ENCODE measurements at regions not wholly inside any gene's neighbourhood (a gene's known extent, or its start where the extent isn't known, plus 50 kb on each side); places are given as distances from the start of the nearest gene placed in this dataset.

GRCh38 chr11:19315511-19315910 is 74.8 kb upstream of the E2F8 start:
- Histone ChIP-seq H3K4me3 (ENCODE audit: low read depth in 1 of 2, low read length in 2 of 2) (no peak overlapping the region), H3K9ac (ENCODE audit: low read depth in 1 of 2, low read length in 2 of 2) (no peak overlapping the region), H3K27me3 (ENCODE audit: control insufficient read depth in 1 of 2, insufficient read depth in 2 of 2, low read length in 2 of 2) (peaks cover 0 to 4% of the 10 kb centered on the region in 2 donors), H3K4me1 (ENCODE audit: control insufficient read depth in 1 of 2, insufficient read depth in 2 of 2, low read length in 2 of 2) (no peaks in the 10 kb centered on the region), H3K9me3 (ENCODE audit: control insufficient read depth in 1 of 2, low read length in 2 of 2) (no peaks in the 10 kb centered on the region), H3K36me3 (ENCODE audit: control insufficient read depth in 1 of 2, insufficient read depth in 2 of 2, low read length in 2 of 2) (no peaks in the 10 kb centered on the region), H3K27ac (ENCODE audit: low read depth, low read length) (no peak overlapping the region)

GRCh38 chr11:19313140-19313539 is 72.4 kb upstream of the E2F8 start:
- H3K27me3 ChIP-seq (ENCODE audit: control insufficient read depth in 1 of 2, insufficient read depth in 2 of 2, low read length in 2 of 2), result no peaks in the 10 kb centered on the region
- H3K9me3 ChIP-seq (ENCODE audit: control insufficient read depth in 1 of 2, low read length in 2 of 2), result no peaks in the 10 kb centered on the region
- no peak overlapping the region for H3K27ac ChIP-seq (ENCODE audit: low read depth, low read length)
- no peak overlapping the region for H3K4me3 ChIP-seq (ENCODE audit: low read depth in 1 of 2, low read length in 2 of 2)
- H3K9ac ChIP-seq (ENCODE audit: low read depth in 1 of 2, low read length in 2 of 2), result no peak overlapping the region
- no peaks in the 10 kb centered on the region for H3K4me1 ChIP-seq (ENCODE audit: control insufficient read depth in 1 of 2, insufficient read depth in 2 of 2, low read length in 2 of 2)
- no peaks in the 10 kb centered on the region for H3K36me3 ChIP-seq (ENCODE audit: control insufficient read depth in 1 of 2, insufficient read depth in 2 of 2, low read length in 2 of 2)

DNA sequence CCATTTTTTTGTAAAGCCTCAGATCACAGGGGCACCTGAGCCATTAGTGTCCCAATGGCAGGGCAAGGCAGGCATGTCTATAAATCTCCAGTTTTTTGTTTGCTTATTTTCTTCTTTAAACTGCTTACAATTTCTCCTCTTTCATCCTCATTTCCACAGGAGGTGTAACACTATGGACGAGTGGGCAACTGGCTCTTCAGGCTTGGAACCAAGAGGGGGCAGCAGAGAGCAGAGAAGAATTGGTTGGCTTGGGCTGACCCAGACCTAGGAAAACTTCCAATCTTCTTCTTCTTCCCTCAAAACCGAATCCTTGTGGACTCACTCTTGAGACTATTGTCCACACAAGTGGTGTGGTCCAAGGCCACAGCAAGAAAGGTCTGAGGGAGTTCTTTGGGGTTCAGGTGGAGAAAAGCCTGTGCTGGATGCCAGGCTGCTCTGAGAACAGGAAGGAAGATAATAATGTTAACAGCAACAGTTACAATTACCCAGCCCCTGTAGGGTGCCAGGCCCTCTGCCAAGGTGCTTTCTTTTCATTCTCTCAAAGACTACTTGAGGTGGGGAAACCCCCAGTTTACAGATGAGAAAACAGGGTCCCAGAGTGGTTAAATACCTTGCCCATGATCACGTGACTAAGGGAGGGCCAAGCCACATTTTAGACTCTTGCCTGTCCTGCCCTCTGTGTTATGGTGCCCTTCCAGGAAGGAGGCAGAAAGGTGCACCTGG is 70.7 kb upstream of the E2F8 start:
- H3K27me3 ChIP-seq (ENCODE audit: control insufficient read depth in 1 of 2, insufficient read depth in 2 of 2, low read length in 2 of 2), result peaks cover 0 to 2% of the 10 kb centered on the region in 2 donors
- H3K4me1 ChIP-seq (ENCODE audit: control insufficient read depth in 1 of 2, insufficient read depth in 2 of 2, low read length in 2 of 2), result no peaks in the 10 kb centered on the region
- H3K9me3 ChIP-seq (ENCODE audit: control insufficient read depth in 1 of 2, low read length in 2 of 2), result no peaks in the 10 kb centered on the region
- no peak overlapping the region for H3K9ac ChIP-seq (ENCODE audit: low read depth in 1 of 2, low read length in 2 of 2)
- H3K4me3 ChIP-seq (ENCODE audit: low read depth in 1 of 2, low read length in 2 of 2), result no peak overlapping the region
- H3K27ac ChIP-seq (ENCODE audit: low read depth, low read length), result no peak overlapping the region
- H3K36me3 ChIP-seq (ENCODE audit: control insufficient read depth in 1 of 2, insufficient read depth in 2 of 2, low read length in 2 of 2), result no peaks in the 10 kb centered on the region

- Histone ChIP-seq H3K9ac (ENCODE audit: low read depth in 1 of 2, low read length in 2 of 2) (no peak overlapping the region), H3K27me3 (ENCODE audit: control insufficient read depth in 1 of 2, insufficient read depth in 2 of 2, low read length in 2 of 2) (peaks cover 0 to 2% of the 10 kb centered on the region in 2 donors)
Observed at GRCh38 chr11:19307498-19307897, 66.8 kb upstream of the E2F8 start.

DNA sequence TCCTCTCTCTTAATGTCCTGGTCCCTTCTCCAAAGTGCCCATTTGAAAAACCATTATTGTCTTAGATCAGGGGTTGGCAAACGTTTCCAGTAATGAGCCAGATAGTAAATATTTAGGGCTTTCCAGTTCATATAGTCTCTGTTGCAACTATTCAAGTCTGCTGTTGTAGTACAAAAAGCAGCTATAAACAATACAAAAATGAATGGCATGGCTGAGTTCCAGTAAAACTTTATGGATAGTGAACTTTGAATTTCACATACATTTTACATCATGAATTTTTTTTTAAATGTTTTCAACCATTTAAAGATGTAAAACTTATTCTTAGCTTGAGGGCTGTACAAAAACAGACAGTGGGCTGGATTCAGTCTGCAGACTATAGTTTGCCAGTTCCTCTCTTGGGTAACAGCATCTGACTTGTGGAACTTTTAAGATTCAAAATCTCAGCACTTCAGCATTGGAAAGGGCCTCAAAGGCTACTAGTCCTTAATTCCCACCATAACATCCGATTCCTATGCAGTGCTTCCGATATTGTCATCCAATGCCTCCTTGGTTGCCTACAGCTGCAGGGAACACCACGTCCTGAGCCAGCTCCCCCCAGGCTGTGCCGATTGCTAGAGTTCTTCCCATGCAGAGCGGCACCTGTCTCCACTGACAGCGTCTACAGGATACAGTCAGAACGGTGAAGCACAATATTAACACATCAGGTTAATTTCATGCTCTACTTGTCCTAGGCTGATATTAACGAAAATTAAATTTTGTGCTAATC is 65.6 kb upstream of the E2F8 start:
- no peaks in the 10 kb centered on the region for H3K9me3 ChIP-seq (ENCODE audit: control insufficient read depth in 1 of 2, low read length in 2 of 2)
- H3K27ac ChIP-seq (ENCODE audit: low read depth, low read length), result no peak overlapping the region
- H3K27me3 ChIP-seq (ENCODE audit: control insufficient read depth in 1 of 2, insufficient read depth in 2 of 2, low read length in 2 of 2), result peaks cover 0 to 2% of the 10 kb centered on the region in 2 donors
- H3K4me1 ChIP-seq (ENCODE audit: control insufficient read depth in 1 of 2, insufficient read depth in 2 of 2, low read length in 2 of 2), result no peaks in the 10 kb centered on the region
- no peak overlapping the region for H3K9ac ChIP-seq (ENCODE audit: low read depth in 1 of 2, low read length in 2 of 2)
- no peaks in the 10 kb centered on the region for H3K36me3 ChIP-seq (ENCODE audit: control insufficient read depth in 1 of 2, insufficient read depth in 2 of 2, low read length in 2 of 2)
- H3K4me3 ChIP-seq (ENCODE audit: low read depth in 1 of 2, low read length in 2 of 2), result no peak overlapping the region

More at GRCh38 chr11:19307498-19307897, 66.8 kb upstream of the E2F8 start:
- Histone ChIP-seq H3K36me3 (ENCODE audit: control insufficient read depth in 1 of 2, insufficient read depth in 2 of 2, low read length in 2 of 2) (no peaks in the 10 kb centered on the region), H3K4me1 (ENCODE audit: control insufficient read depth in 1 of 2, insufficient read depth in 2 of 2, low read length in 2 of 2) (no peaks in the 10 kb centered on the region), H3K9me3 (ENCODE audit: control insufficient read depth in 1 of 2, low read length in 2 of 2) (no peaks in the 10 kb centered on the region), H3K27ac (ENCODE audit: low read depth, low read length) (no peak overlapping the region), H3K4me3 (ENCODE audit: low read depth in 1 of 2, low read length in 2 of 2) (no peak overlapping the region)

DNA sequence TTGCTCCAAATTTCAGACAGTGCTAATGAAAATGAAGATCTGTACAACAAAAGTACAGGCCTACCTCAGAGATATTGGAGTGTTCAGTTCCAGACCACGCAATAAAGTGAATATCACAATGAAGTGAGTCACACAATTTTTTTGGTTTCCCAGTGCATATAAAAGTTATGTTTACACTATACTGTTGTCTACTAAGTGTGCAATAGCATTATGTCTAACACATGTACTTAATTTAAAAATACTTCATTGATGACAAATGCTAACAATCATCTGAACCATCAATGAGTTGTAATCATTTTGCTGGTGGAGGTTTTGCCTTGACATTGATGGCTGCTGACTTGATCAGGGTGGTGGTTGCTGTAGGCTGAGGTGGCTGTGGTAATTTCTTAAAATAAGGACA is 60.6 kb upstream of the E2F8 start:
- Histone ChIP-seq H3K4me1 (ENCODE audit: control insufficient read depth in 1 of 2, insufficient read depth in 2 of 2, low read length in 2 of 2) (no peaks in the 10 kb centered on the region), H3K36me3 (ENCODE audit: control insufficient read depth in 1 of 2, insufficient read depth in 2 of 2, low read length in 2 of 2) (no peaks in the 10 kb centered on the region), H3K27me3 (ENCODE audit: control insufficient read depth in 1 of 2, insufficient read depth in 2 of 2, low read length in 2 of 2) (peaks cover 4% of the 10 kb centered on the region in 2 donors), H3K9ac (ENCODE audit: low read depth in 1 of 2, low read length in 2 of 2) (no peak overlapping the region), H3K27ac (ENCODE audit: low read depth, low read length) (no peak overlapping the region), H3K9me3 (ENCODE audit: control insufficient read depth in 1 of 2, low read length in 2 of 2) (no peaks in the 10 kb centered on the region), H3K4me3 (ENCODE audit: low read depth in 1 of 2, low read length in 2 of 2) (no peak overlapping the region)

DNA sequence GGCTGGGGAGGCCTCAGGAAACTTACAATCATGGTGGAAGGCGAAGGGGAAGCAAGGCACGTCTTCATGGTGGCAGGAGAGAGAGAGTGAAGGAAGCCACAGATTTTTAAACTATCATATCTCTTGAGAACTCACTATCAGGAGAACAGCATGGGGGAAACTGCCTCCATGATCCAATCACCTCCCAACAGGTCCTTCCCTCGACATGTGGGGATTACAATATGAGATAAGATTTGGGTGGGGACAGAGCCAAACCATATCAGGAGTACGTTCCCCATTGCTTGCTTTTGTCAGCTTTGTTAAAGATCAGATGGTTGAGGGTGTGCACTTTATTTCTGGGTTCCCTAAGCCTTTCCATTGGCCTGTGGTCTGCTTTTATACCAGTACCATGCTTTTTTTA is 53.7 kb upstream of the E2F8 start:
- no peak overlapping the region for H3K9ac ChIP-seq (ENCODE audit: low read depth in 1 of 2, low read length in 2 of 2)
- H3K27me3 ChIP-seq (ENCODE audit: control insufficient read depth in 1 of 2, insufficient read depth in 2 of 2, low read length in 2 of 2), result peaks cover 0 to 4% of the 10 kb centered on the region in 2 donors
- no peaks in the 10 kb centered on the region for H3K36me3 ChIP-seq (ENCODE audit: control insufficient read depth in 1 of 2, insufficient read depth in 2 of 2, low read length in 2 of 2)
- H3K27ac ChIP-seq (ENCODE audit: low read depth, low read length), result no peak overlapping the region
- H3K4me3 ChIP-seq (ENCODE audit: low read depth in 1 of 2, low read length in 2 of 2), result no peak overlapping the region
- no peaks in the 10 kb centered on the region for H3K9me3 ChIP-seq (ENCODE audit: control insufficient read depth in 1 of 2, low read length in 2 of 2)
- no peaks in the 10 kb centered on the region for H3K4me1 ChIP-seq (ENCODE audit: control insufficient read depth in 1 of 2, insufficient read depth in 2 of 2, low read length in 2 of 2)

DNA sequence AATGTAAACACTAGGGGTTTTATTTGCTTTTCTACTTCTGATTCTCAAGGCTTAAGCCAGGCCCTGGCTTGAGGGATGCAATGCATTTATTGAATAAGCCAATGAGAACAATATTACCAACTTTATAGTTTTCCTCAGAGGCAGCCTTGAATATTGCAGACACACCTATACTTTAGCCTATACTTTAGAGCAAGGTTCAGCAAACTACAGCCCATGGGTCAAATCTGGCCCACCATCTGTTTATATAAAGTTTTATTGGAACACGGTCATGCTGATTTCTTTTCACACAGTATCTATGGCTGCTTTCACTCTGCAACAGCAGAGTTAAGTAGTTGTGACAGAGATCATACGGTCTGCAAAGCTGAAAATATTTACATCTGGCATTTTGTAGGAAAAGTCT is 50.3 kb upstream of the E2F8 start:
- Histone ChIP-seq H3K27ac (ENCODE audit: low read depth, low read length) (no peak overlapping the region), H3K36me3 (ENCODE audit: control insufficient read depth in 1 of 2, insufficient read depth in 2 of 2, low read length in 2 of 2) (no peaks in the 10 kb centered on the region), H3K4me1 (ENCODE audit: control insufficient read depth in 1 of 2, insufficient read depth in 2 of 2, low read length in 2 of 2) (no peaks in the 10 kb centered on the region), H3K4me3 (ENCODE audit: low read depth in 1 of 2, low read length in 2 of 2) (no peak overlapping the region), H3K9me3 (ENCODE audit: control insufficient read depth in 1 of 2, low read length in 2 of 2) (no peaks in the 10 kb centered on the region), H3K9ac (ENCODE audit: low read depth in 1 of 2, low read length in 2 of 2) (no peak overlapping the region), H3K27me3 (ENCODE audit: control insufficient read depth in 1 of 2, insufficient read depth in 2 of 2, low read length in 2 of 2) (no peaks in the 10 kb centered on the region)

Data from duodenal mucosa (tissue), 2 donors.